ENCODE measurements at regions not wholly inside any gene's neighbourhood (a gene's known extent, or its start where the extent isn't known, plus 50 kb on each side); places are given as distances from the start of the nearest gene placed in this dataset.

DNA sequence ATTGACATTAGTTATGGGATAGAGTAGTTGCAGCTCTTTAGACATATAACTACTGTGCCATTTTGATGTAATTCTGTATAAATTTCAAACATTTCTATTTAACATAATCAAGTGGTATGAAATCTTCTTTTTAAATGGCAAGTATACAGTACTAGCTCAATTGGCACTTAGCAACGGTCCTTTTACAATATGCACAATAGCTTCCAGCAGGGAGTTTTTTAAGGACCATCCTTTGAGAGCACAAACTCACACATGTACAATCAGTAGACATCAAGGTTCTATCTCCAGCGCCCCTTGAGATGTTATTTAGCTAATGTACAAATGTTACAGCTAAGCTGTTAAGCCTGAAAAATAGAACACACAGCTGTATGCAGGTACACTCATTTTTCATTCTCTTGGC, 480.7 kb downstream of the TFEC start (continued):
- TF ChIP-seq BRCA1 (IDR thresholded peaks at IDR 0.05) = no peak
- no peak for TF ChIP-seq BRCA1 (CRISPR knock-in tag; IDR thresholded peaks at IDR 0.05)
- TF ChIP-seq E2F3 (CRISPR knock-in tag; IDR thresholded peaks at IDR 0.05) = no peak
- no peak for TF ChIP-seq ZFX (CRISPR knock-in tag; IDR thresholded peaks at IDR 0.05)
- TF ChIP-seq ZNF512 (tag; IDR thresholded peaks at IDR 0.05) = no peak
- TF ChIP-seq TCF7L2 (IDR thresholded peaks at IDR 0.05; ENCODE audit: low read depth, low read length) = no peak
- TF ChIP-seq ZNF79 (CRISPR knock-in tag; IDR thresholded peaks at IDR 0.05; ENCODE audit: low read depth) = no peak

- no peak for DNase-seq (ENCODE audit: extremely low read depth in 1 of 4, low spot score in 3 of 4)
- WGBS (ENCODE audit: insufficient coverage, low coverage, missing lambda C conversion rate) = 5% methylated on average over 1 of the region's 1 CpG
- ATAC-seq = no peak
- H3K4me2 ChIP-seq (ENCODE audit: insufficient read depth, low read length) = no peak overlapping the region
- CTCF ChIA-PET (ENCODE audit: low intra/inter-chr PET ratio) = no interaction called here
- no peak overlapping the region for H3K27ac ChIP-seq (ENCODE audit: extremely low read depth, low read depth, low read length)
- no peak overlapping the region for H3K9ac ChIP-seq (ENCODE audit: insufficient read depth in 1 of 2, low read depth in 2 of 2, low read length in 2 of 2)
- no peaks in the 10 kb centered on the region for H3K9me3 ChIP-seq (replicated peaks; ENCODE audit: control insufficient read depth, insufficient read depth, low read depth, low read length)
- H3K9me1 ChIP-seq (ENCODE audit: control insufficient read depth, insufficient read depth, low read length) = no peaks in the 10 kb centered on the region
- H3K27me3 ChIP-seq (ENCODE audit: control insufficient read depth in 2 of 2, insufficient read depth in 2 of 2, low read length in 2 of 2) = no peaks in the 10 kb centered on the region
- H4K20me1 ChIP-seq (replicated peaks; ENCODE audit: control insufficient read depth, insufficient read depth, low read length) = no peaks in the 10 kb centered on the region
- FAIRE-seq = no peak
- intact Hi-C loops (cut with micrococcal nuclease) = no loop called here
- in situ Hi-C loops (cut with MboI) = no loop called here
- no peaks in the 10 kb centered on the region for H3K36me3 ChIP-seq (ENCODE audit: control insufficient read depth, insufficient read depth, low read length)
- H3K4me1 ChIP-seq (replicated peaks in 1 of 2; ENCODE audit: control insufficient read depth in 2 of 2, insufficient read depth in 2 of 2, low read length in 2 of 2) = no peaks in the 10 kb centered on the region
- TF ChIP-seq SNRNP70 (optimal IDR thresholded peaks at IDR 0.05; ENCODE audit: low read depth, low read length) (no peak), MAZ (CRISPR knock-in tag; conservative IDR thresholded peaks at IDR 0.05 in 1 of 2, IDR thresholded peaks at IDR 0.05 in 1 of 2) (no peak), ZBED1 (IDR thresholded peaks at IDR 0.05) (no peak), HMGN3 (IDR thresholded peaks at IDR 0.05; ENCODE audit: borderline replicate concordance, extremely low read depth, insufficient read length, low read depth, low read length) (no peak), ZNF77 (CRISPR knock-in tag; IDR thresholded peaks at IDR 0.05) (no peak), HSF4 (CRISPR knock-in tag; IDR thresholded peaks at IDR 0.05; ENCODE audit: borderline replicate concordance) (no peak), CREM (IDR thresholded peaks at IDR 0.05; ENCODE audit: low read depth) (no peak), SETDB1 (IDR thresholded peaks at IDR 0.05; ENCODE audit: low read length) (no peak), ZBTB1 (CRISPR knock-in tag; IDR thresholded peaks at IDR 0.05; ENCODE audit: borderline replicate concordance, low read depth) (no peak), RFX1 (IDR thresholded peaks at IDR 0.05) (no peak), JUN (IDR thresholded peaks at IDR 0.05; ENCODE audit: borderline replicate concordance, low read depth, low read length) (no peak), JUN (CRISPR knock-in tag; IDR thresholded peaks at IDR 0.05; ENCODE audit: borderline replicate concordance) (no peak)
- TF ChIP-seq, protein P1, sequence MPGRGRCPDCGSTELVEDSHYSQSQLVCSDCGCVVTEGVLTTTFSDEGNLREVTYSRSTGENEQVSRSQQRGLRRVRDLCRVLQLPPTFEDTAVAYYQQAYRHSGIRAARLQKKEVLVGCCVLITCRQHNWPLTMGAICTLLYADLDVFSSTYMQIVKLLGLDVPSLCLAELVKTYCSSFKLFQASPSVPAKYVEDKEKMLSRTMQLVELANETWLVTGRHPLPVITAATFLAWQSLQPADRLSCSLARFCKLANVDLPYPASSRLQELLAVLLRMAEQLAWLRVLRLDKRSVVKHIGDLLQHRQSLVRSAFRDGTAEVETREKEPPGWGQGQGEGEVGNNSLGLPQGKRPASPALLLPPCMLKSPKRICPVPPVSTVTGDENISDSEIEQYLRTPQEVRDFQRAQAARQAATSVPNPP (IDR thresholded peaks at IDR 0.05; ENCODE audit: borderline replicate concordance, insufficient read depth, insufficient read length) = no peak
- H2AFZ ChIP-seq (ENCODE audit: low read depth, low read length) = no peak overlapping the region
- no peak overlapping the region for H3K4me3 ChIP-seq
- POLR2A ChIA-PET = no interaction called here
- no peaks in the 10 kb centered on the region for H3K79me2 ChIP-seq (ENCODE audit: control insufficient read depth, insufficient read depth, low read length)
- no TSS peak for BruUV-seq (replicated peaks)
Measured at GRCh38 chr7:115548756-115549155, 481.8 kb downstream of the TFEC start.
